NCI-H524 treated with DMSO at 0.1 percent for 48 hours (cell line): ENCODE measurements at regions not wholly inside any gene's neighbourhood (a gene's known extent, or its start where the extent isn't known, plus 50 kb on each side); places are given as distances from the start of the nearest gene placed in this dataset.
"Not testable (repeated sequence)": the region's sequence is repeated elsewhere in the genome, so short reads cannot be mapped to it uniquely, and the experiment has no call there.

ENCODE experiments used
- DNase-seq: peaks from one replicate; lab custom pipeline; 2025; lab: John Stamatoyannopoulos, UW

- not testable (repeated sequence) for DNase-seq
Observed at GRCh38 chr3:35146256-35147035, 492.9 kb upstream of the ARPP21 start.

GRCh38 chr3:35183927-35184675 lies 455.2 kb upstream of the ARPP21 start:
- DNase-seq: no peak

- DNase-seq: no peak
Observed at GRCh38 chr3:35184775-35185174, 454.6 kb upstream of the ARPP21 start.

GRCh38 chr3:35187908-35188307 lies 451.4 kb upstream of the ARPP21 start:
- DNase-seq: no peak

GRCh38 chr3:35194666-35195065 lies 444.7 kb upstream of the ARPP21 start:
- DNase-seq: no peak

GRCh38 chr3:35198857-35199256 lies 440.5 kb upstream of the ARPP21 start:
- no peak for DNase-seq

- no peak for DNase-seq
Observed at GRCh38 chr3:35200056-35200455, 439.3 kb upstream of the ARPP21 start.

- DNase-seq: peak; percentile 26
Observed at GRCh38 chr3:35201211-35201610, 438.1 kb upstream of the ARPP21 start.

- DNase-seq: no peak
Observed at GRCh38 chr3:35215525-35216500, 423.5 kb upstream of the ARPP21 start.

- DNase-seq: no peak
Observed at GRCh38 chr3:35216501-35217266, 422.6 kb upstream of the ARPP21 start.

GRCh38 chr3:35223632-35224394 lies 415.5 kb upstream of the ARPP21 start:
- DNase-seq: no peak

GRCh38 chr3:35224565-35225295 lies 414.6 kb upstream of the ARPP21 start:
- no peak for DNase-seq

DNA sequence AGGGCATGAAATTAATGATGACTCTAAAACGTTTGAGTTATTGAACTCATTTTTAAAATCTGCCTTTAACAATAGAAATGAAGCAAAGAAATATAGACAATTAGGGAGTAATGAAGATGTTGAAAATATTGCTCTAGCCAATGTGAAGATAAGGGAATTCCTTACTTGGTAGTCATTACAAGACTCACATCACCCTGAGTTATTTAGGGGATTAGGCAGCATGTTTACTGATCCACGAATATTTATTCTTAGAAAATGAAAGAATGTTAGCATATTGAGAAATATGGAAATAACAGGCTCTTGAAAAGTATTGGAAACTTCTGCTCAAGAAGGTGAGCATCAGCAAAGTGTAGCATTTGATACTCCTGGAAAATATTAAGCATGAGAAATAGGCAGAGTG lies 398.1 kb upstream of the ARPP21 start:
- DNase-seq: no peak

GRCh38 chr3:35254917-35255316 lies 384.4 kb upstream of the ARPP21 start:
- DNase-seq: peak; percentile 56

DNA sequence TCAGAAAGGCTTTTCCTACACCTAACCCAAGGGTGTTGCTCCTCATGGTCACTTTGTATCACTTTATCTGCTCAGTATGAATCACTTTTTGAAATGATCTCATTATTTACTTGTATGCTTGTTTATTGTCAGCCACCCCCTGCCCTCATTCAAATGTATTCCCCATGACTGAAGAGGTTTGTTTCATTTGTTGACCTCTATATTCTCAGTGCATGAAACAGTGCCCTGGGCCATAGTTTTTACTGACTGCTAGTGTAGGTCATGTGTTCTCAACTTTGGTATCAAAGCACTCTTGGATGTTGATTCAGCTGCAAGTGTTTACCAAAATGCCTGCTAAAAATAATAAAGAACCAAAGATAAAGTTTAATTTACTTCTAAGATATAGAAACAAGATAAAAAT lies 381.7 kb upstream of the ARPP21 start:
- DNase-seq: no peak

GRCh38 chr3:35262406-35262805 lies 376.9 kb upstream of the ARPP21 start:
- DNase-seq: no peak

DNA sequence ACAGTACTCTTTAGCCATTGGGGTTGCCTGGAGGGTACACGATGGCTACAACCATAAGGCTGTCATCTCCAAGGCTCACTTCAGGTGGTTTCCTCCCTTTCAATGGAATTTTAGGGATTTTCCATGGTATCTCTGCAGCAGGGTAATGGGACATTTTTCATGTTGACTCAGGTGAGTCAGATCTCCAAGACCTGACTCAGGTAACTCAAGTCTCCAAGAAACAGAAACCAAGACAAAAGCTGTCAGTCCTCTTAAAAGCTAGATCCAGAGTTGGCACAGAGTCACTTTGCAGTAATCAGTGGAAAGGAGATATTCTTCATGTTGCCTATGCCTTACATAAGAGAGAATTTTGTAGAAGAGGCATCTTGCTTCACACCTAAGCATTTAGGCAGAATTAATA lies 375.8 kb upstream of the ARPP21 start:
- no peak for DNase-seq

DNA sequence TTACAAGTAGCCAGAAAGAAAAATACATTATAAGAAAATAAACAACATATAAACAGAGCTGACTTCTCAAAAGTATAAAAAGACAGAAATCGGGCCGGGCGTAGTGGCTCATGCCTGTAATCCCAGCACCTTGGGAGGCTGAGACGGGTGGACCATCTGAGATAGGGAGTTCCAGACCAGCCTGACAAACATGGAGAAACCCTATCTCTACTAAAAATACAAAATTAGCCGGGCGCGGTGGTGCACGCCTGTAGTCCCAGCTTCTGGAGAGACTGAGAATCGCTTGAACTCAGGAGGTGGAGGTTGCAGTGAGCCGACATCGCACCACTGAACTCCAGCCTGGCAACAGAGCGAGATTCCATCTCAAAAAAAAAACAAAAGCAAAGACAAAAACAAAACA lies 373.3 kb upstream of the ARPP21 start:
- not testable (repeated sequence) for DNase-seq

- DNase-seq: no peak
Observed at GRCh38 chr3:35275768-35276167, 363.6 kb upstream of the ARPP21 start.

GRCh38 chr3:35276568-35276967 lies 362.8 kb upstream of the ARPP21 start:
- DNase-seq: no peak
